IMR-90 (cell line): ENCODE measurements at regions not wholly inside any gene's neighbourhood (a gene's known extent, or its start where the extent isn't known, plus 50 kb on each side); places are given as distances from the start of the nearest gene placed in this dataset.

ENCODE experiments used
- ATAC-seq: fragments of 200-7000 bp; cut with Tn5 transposase; 2 replicates; pipeline ENCODE4 v1.9.1; 2020; ENCODE audit warnings: low read depth, mild to moderate bottlenecking, moderate library complexity
- BruUV-seq: library from RNA; stranded (reverse); fragments of 400-500 nt; replicated peaks from 2 replicates; lab custom pipeline; 2021; lab: Mats Ljungman, UMichigan
- CTCF ChIA-PET: fragments of 300-600 bp; formaldehyde crosslinking; extraction: SDS; loops from one replicate; lab custom pipeline; 2021; ENCODE audit warnings: antibody characterized with exemption; lab: Yijun Ruan, JAX
- POLR2A ChIA-PET: fragments of 300-600 bp; sonication (Branson Sonifier 250); formaldehyde crosslinking; loops from one replicate; lab custom pipeline; 2022; ENCODE audit warnings: antibody characterized with exemption; ENCODE audit not compliant: unreplicated experiment; lab: Charles Lee
- DNase-seq: peaks from one replicate; pipeline ENCODE4 v3.0.0; 2013
- H2AFZ ChIP-seq: replicated peaks from 2 replicates; pipeline ENCODE3; 2013; ENCODE audit warnings: low read length, mild to moderate bottlenecking; ENCODE audit not compliant: poor library complexity
- H2AK5ac ChIP-seq: 2 replicates; pipeline ENCODE4 v1.6.1; 2013; ENCODE audit warnings: low read depth, low read length, inconsistent platforms
- H2AK9ac ChIP-seq: replicated peaks from 2 replicates; pipeline ENCODE3; 2013; ENCODE audit warnings: mild to moderate bottlenecking, low read depth, low read length, moderate library complexity; ENCODE audit not compliant: poor library complexity
- H2BK120ac ChIP-seq: 2 replicates; pipeline ENCODE4 v1.6.1; 2013; ENCODE audit warnings: low read depth, low read length, inconsistent platforms
- H2BK15ac ChIP-seq: 3 replicates; pipeline ENCODE4 v1.6.1; 2013; ENCODE audit warnings: low read depth, low read length, inconsistent platforms
- H2BK20ac ChIP-seq: 2 replicates; pipeline ENCODE4 v1.6.1; 2013; ENCODE audit warnings: low read depth, mild to moderate bottlenecking, inconsistent platforms, low read length, moderate library complexity
- H2BK5ac ChIP-seq: 2 replicates; pipeline ENCODE4 v1.6.1; 2013; ENCODE audit warnings: mild to moderate bottlenecking, low read depth, low read length, inconsistent platforms; ENCODE audit not compliant: poor library complexity, severe bottlenecking
- H3K14ac ChIP-seq: replicated peaks from 2 replicates; pipeline ENCODE4 v1.6.1; 2013; ENCODE audit warnings: low read depth, low read length, inconsistent platforms
- H3K18ac ChIP-seq: 2 replicates; pipeline ENCODE4 v1.6.1; 2013; ENCODE audit warnings: low read depth, low read length, control low read depth
- H3K23ac ChIP-seq: 2 replicates; pipeline ENCODE4 v1.6.1; 2013; ENCODE audit warnings: low read depth, low read length, inconsistent platforms
- H3K27ac ChIP-seq: 2 replicates; pipeline ENCODE4 v1.5.1; 2013; ENCODE audit warnings: mild to moderate bottlenecking, control low read depth, low read length; ENCODE audit not compliant: insufficient read depth
- H3K27me3 ChIP-seq: 2 replicates; pipeline ENCODE4 v1.6.1; 2013; ENCODE audit warnings: low read length; ENCODE audit not compliant: control insufficient read depth, insufficient read depth
- H3K36me3 ChIP-seq: 2 replicates; pipeline ENCODE4 v1.6.1; 2013; ENCODE audit warnings: low read length, mixed read lengths; ENCODE audit not compliant: control insufficient read depth, insufficient read depth
- H3K4ac ChIP-seq: 2 replicates; pipeline ENCODE4 v1.6.1; 2013; ENCODE audit warnings: low read depth, low read length, inconsistent platforms
- H3K4me1 ChIP-seq: 2 replicates; pipeline ENCODE4 v1.6.1; 2013; ENCODE audit warnings: low read length, mixed read lengths; ENCODE audit not compliant: control insufficient read depth, insufficient read depth
- H3K4me2 ChIP-seq: 2 replicates; pipeline ENCODE4 v1.6.1; 2013; ENCODE audit warnings: low read depth, mild to moderate bottlenecking, control low read depth, low read length, moderate library complexity
- H3K4me3 ChIP-seq: 2 replicates; pipeline ENCODE4 v1.5.1; 2013; ENCODE audit warnings: low read depth, mild to moderate bottlenecking, control low read depth, low read length, moderate library complexity; ENCODE audit not compliant: insufficient read depth
- H3K56ac ChIP-seq: 2 replicates; pipeline ENCODE4 v1.6.1; 2013; ENCODE audit warnings: low read length, inconsistent platforms; ENCODE audit not compliant: insufficient read depth; ENCODE audit errors: extremely low read depth
- H3K79me1 ChIP-seq, 2 experiments: 2 replicates each; pipeline ENCODE4 v1.6.1; 2013; ENCODE audit warnings: low read length in 2 of 2, inconsistent platforms in 1 of 2, low read depth in 1 of 2
- H3K9ac ChIP-seq: 2 replicates; pipeline ENCODE4 v1.6.1; 2013; ENCODE audit warnings: low read depth, low read length, control low read depth
- H3K9me1 ChIP-seq: 2 replicates; pipeline ENCODE4 v1.6.1; 2013; ENCODE audit warnings: low read length, inconsistent platforms; ENCODE audit not compliant: insufficient read depth
- H3K9me3 ChIP-seq: 2 replicates; pipeline ENCODE4 v1.6.1; 2013; ENCODE audit warnings: low read length; ENCODE audit not compliant: control insufficient read depth, insufficient read depth
- H4K20me1 ChIP-seq: 2 replicates; pipeline ENCODE4 v1.6.1; 2013; ENCODE audit warnings: low read length, inconsistent platforms; ENCODE audit not compliant: insufficient read depth
- H4K5ac ChIP-seq: 2 replicates; pipeline ENCODE4 v1.6.1; 2013; ENCODE audit warnings: mild to moderate bottlenecking, low read depth, low read length, control low read depth
- H4K8ac ChIP-seq, 2 experiments: 2 replicates each; pipeline ENCODE4 v1.6.1; 2013; ENCODE audit warnings: low read depth in 2 of 2, low read length in 2 of 2, control low read depth in 1 of 2, inconsistent platforms in 1 of 2
- H4K91ac ChIP-seq: 2 replicates; pipeline ENCODE4 v1.6.1; 2013; ENCODE audit warnings: low read depth, low read length, inconsistent platforms; ENCODE audit not compliant: insufficient read depth
- BHLHE40 ChIP-seq: fragments of 150-350 bp; IDR thresholded peaks from 2 replicates; pipeline ENCODE4 v1.6.1; 2016; ENCODE audit warnings: mild to moderate bottlenecking, low read depth, low read length
- FOS ChIP-seq: fragments of 150-350 bp; IDR thresholded peaks from 2 replicates; pipeline ENCODE4 v1.6.1; 2016; ENCODE audit warnings: low read depth, low read length
- MAFK ChIP-seq: IDR thresholded peaks from 2 replicates; pipeline ENCODE4 v1.6.1; 2012; ENCODE audit warnings: low read depth, low read length, improper control_type of control experiment
- MAZ ChIP-seq: IDR thresholded peaks from 2 replicates; pipeline ENCODE4 v1.6.1; 2012; ENCODE audit warnings: low read depth, mild to moderate bottlenecking, low read length, improper control_type of control experiment, moderate library complexity, borderline replicate concordance
- MXI1 ChIP-seq: IDR thresholded peaks from 2 replicates; pipeline ENCODE4 v1.6.1; 2012; ENCODE audit warnings: low read depth, mild to moderate bottlenecking, low read length, moderate library complexity, borderline replicate concordance
- NFE2L2 ChIP-seq: fragments of 150-350 bp; IDR thresholded peaks from 2 replicates; pipeline ENCODE4 v1.6.1; 2016; ENCODE audit warnings: low read depth, mild to moderate bottlenecking, low read length
- POLR2A ChIP-seq: IDR thresholded peaks from 2 replicates; pipeline ENCODE4 v1.6.1; 2012; ENCODE audit warnings: mild to moderate bottlenecking, low read depth, low read length
- RAD21 ChIP-seq: IDR thresholded peaks from 2 replicates; pipeline ENCODE4 v1.6.1; 2012; ENCODE audit warnings: low read length, improper control_type of control experiment
- RCOR1 ChIP-seq: IDR thresholded peaks from 2 replicates; pipeline ENCODE4 v1.6.1; 2012; ENCODE audit warnings: mild to moderate bottlenecking, low read length, improper control_type of control experiment; ENCODE audit not compliant: insufficient replicate concordance
- RFX5 ChIP-seq: IDR thresholded peaks from 2 replicates; pipeline ENCODE4 v1.8.0; 2012; ENCODE audit warnings: low read depth, mild to moderate bottlenecking, low read length, moderate library complexity
- SMC3 ChIP-seq: fragments of 150-350 bp; IDR thresholded peaks from 2 replicates; pipeline ENCODE4 v1.6.1; 2016; ENCODE audit warnings: low read depth, mild to moderate bottlenecking, antibody characterized with exemption, low read length, moderate library complexity
- WGBS, 2 experiments: methylation state at CpG; one replicate each; pipeline versions ENCODE4 v1.1.5 to v1.1.7; 2013; ENCODE audit warnings: missing lambda C conversion rate in 2 of 2; ENCODE audit not compliant: insufficient read length in 1 of 2; ENCODE audit errors: extremely low coverage in 2 of 2; 5-methylcytosine and 5-hydroxymethylcytosine counted together
- dilution Hi-C: fragments of 300-500 bp; cut with HindIII; formaldehyde crosslinking; loops from one replicate; pipeline ENCODE4 v1.14.3; 2018; ENCODE audit warnings: low sequenced_read_pairs; ENCODE audit not compliant: unreplicated experiment
- in situ Hi-C: fragments of 300-500 bp; cut with MboI; formaldehyde crosslinking; loops from 3 replicates; pipeline ENCODE4 v1.14.3; 2019; ENCODE audit warnings: low sequenced_read_pairs, inconsistent platforms, mixed read lengths
- intact Hi-C: fragments of 100-400 bp; cut with micrococcal nuclease; formaldehyde crosslinking; loops from 2 replicates; pipeline ENCODE4 v1.10.0; 2022
- TF ChIP-seq, protein P1 (sequence below): conservative IDR thresholded peaks from 2 replicates; pipeline ENCODE4 v1.5.1; 2012; ENCODE audit warnings: mild to moderate bottlenecking, low read depth, low read length, improper control_type of control experiment
- TF ChIP-seq, protein P2 (sequence below): fragments of 150-350 bp; IDR thresholded peaks from 2 replicates; pipeline ENCODE4 v1.6.1; 2017; ENCODE audit warnings: mild to moderate bottlenecking, antibody characterized with exemption, low read length, low read depth

DNA sequence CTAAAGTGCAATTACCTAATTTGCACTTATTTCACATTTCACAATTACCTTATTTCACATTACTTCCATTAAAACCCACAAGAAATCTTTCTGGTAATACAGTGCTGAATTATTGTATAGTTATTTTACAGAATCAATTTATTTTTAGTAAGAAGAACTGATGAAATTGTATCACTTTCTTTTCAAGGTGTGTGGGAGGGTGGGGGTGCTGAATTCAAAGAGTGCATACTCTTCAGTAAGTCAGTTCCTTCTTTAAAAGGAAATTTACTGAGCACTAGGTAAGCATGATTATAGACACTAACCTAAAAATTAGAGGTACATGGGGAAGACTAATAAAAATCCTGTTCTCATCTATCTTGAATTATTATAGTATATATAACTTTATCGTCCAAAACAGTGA, 731.6 kb upstream of the ADGRL4 start:
- CTCF ChIA-PET, result no interaction called here

More for the DNA sequence above, 731.6 kb upstream of the ADGRL4 start:
- Histone ChIP-seq H3K4ac (no peak overlapping the region), H3K27me3 (no peaks in the 10 kb centered on the region), H3K18ac (no peak overlapping the region), H4K5ac (no peak overlapping the region), H3K23ac (no peak overlapping the region), H3K9ac (no peak overlapping the region), H3K56ac (no peak overlapping the region), H2AK9ac (no peak overlapping the region), H3K14ac (no peak overlapping the region), H3K36me3 (no peaks in the 10 kb centered on the region), H3K4me3 (no peak overlapping the region), H3K4me1 (no peaks in the 10 kb centered on the region), H4K8ac (no peak overlapping the region), H4K20me1 (no peaks in the 10 kb centered on the region), H3K4me2 (no peak overlapping the region), H2BK15ac (no peak overlapping the region), H2AFZ (no peak overlapping the region), H2BK5ac (no peak overlapping the region), H3K79me1 (no peaks in the 10 kb centered on the region), H2BK20ac (no peak overlapping the region), H2AK5ac (no peak overlapping the region), H2BK120ac (no peak overlapping the region), H3K9me3 (no peaks in the 10 kb centered on the region), H3K27ac (no peak overlapping the region), H3K9me1 (no peaks in the 10 kb centered on the region), H4K91ac (no peak overlapping the region)
- dilution Hi-C loops, result no loop called here
- WGBS, 2 experiments, result no CpG with 5 or more reads among the region's 1 CpG
- no peak for DNase-seq
- in situ Hi-C loops, result no loop called here
- POLR2A ChIA-PET, result no interaction called here
- TF ChIP-seq, protein P1, sequence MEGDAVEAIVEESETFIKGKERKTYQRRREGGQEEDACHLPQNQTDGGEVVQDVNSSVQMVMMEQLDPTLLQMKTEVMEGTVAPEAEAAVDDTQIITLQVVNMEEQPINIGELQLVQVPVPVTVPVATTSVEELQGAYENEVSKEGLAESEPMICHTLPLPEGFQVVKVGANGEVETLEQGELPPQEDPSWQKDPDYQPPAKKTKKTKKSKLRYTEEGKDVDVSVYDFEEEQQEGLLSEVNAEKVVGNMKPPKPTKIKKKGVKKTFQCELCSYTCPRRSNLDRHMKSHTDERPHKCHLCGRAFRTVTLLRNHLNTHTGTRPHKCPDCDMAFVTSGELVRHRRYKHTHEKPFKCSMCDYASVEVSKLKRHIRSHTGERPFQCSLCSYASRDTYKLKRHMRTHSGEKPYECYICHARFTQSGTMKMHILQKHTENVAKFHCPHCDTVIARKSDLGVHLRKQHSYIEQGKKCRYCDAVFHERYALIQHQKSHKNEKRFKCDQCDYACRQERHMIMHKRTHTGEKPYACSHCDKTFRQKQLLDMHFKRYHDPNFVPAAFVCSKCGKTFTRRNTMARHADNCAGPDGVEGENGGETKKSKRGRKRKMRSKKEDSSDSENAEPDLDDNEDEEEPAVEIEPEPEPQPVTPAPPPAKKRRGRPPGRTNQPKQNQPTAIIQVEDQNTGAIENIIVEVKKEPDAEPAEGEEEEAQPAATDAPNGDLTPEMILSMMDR, result no peak
- no peak for TF ChIP-seq FOS
- TF ChIP-seq RFX5, result no peak
- no peak for TF ChIP-seq MAZ
- no peak for TF ChIP-seq SMC3
- TF ChIP-seq POLR2A, result no peak
- no peak for TF ChIP-seq RAD21
- TF ChIP-seq, protein P2, sequence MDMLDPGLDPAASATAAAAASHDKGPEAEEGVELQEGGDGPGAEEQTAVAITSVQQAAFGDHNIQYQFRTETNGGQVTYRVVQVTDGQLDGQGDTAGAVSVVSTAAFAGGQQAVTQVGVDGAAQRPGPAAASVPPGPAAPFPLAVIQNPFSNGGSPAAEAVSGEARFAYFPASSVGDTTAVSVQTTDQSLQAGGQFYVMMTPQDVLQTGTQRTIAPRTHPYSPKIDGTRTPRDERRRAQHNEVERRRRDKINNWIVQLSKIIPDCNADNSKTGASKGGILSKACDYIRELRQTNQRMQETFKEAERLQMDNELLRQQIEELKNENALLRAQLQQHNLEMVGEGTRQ, result no peak
- no peak for TF ChIP-seq NFE2L2
- TF ChIP-seq RCOR1, result no peak
- TF ChIP-seq MXI1, result no peak
- no peak for TF ChIP-seq MAFK
- TF ChIP-seq BHLHE40, result no peak
- intact Hi-C loops, result no loop called here
- no peak for ATAC-seq
- BruUV-seq, result no TSS peak
